H9 (cell line): ENCODE measurements at regions not wholly inside any gene's neighbourhood (a gene's known extent, or its start where the extent isn't known, plus 50 kb on each side); places are given as distances from the start of the nearest gene placed in this dataset.

Experiments
- DNase-seq: peaks from one replicate; pipeline ENCODE4 v3.0.0-alpha.2; 2017
- H2AFZ ChIP-seq: one replicate; pipeline ENCODE4 v1.6.1; 2013; ENCODE audit warnings: mild to moderate bottlenecking, low read length, control low read depth, moderate library complexity
- H2AK5ac ChIP-seq: 2 replicates; pipeline ENCODE4 v1.6.1; 2013; ENCODE audit warnings: low read length, control low read depth, mixed read lengths; ENCODE audit not compliant: insufficient read length
- H2BK120ac ChIP-seq: one replicate; pipeline ENCODE4 v1.6.1; 2013; ENCODE audit warnings: low read depth, mild to moderate bottlenecking, low read length, control low read depth, inconsistent platforms; ENCODE audit not compliant: poor library complexity, severe bottlenecking
- H2BK12ac ChIP-seq: 2 replicates; pipeline ENCODE4 v1.6.1; 2013; ENCODE audit warnings: low read length, control low read depth, mixed read lengths, low read depth; ENCODE audit not compliant: insufficient read length
- H2BK15ac ChIP-seq: 2 replicates; pipeline ENCODE4 v1.6.1; 2013; ENCODE audit warnings: low read depth, low read length, control low read depth
- H2BK20ac ChIP-seq: one replicate; pipeline ENCODE4 v1.6.1; 2013; ENCODE audit warnings: low read depth, mild to moderate bottlenecking, low read length, control low read depth, inconsistent platforms; ENCODE audit not compliant: poor library complexity, severe bottlenecking
- H2BK5ac ChIP-seq: 2 replicates; pipeline ENCODE4 v1.6.1; 2013; ENCODE audit warnings: low read length, control low read depth, mixed read lengths; ENCODE audit not compliant: insufficient read length
- H3K14ac ChIP-seq: 2 replicates; pipeline ENCODE4 v1.6.1; 2013; ENCODE audit warnings: low read length, control low read depth; ENCODE audit not compliant: insufficient read depth
- H3K18ac ChIP-seq: 2 replicates; pipeline ENCODE4 v1.6.1; 2013; ENCODE audit warnings: low read depth, mild to moderate bottlenecking, mixed read lengths, low read length, control low read depth; ENCODE audit not compliant: insufficient read length
- H3K23ac ChIP-seq: 2 replicates; pipeline ENCODE4 v1.6.1; 2013; ENCODE audit warnings: low read length, control low read depth, mixed read lengths, low read depth; ENCODE audit not compliant: insufficient read length
- H3K23me2 ChIP-seq: 2 replicates; pipeline ENCODE4 v1.6.1; 2013; ENCODE audit warnings: low read depth, mild to moderate bottlenecking, mixed read lengths, low read length, control low read depth; ENCODE audit not compliant: insufficient read length, poor library complexity, severe bottlenecking
- H3K27ac ChIP-seq: 2 replicates; pipeline ENCODE4 v1.5.1; 2013; ENCODE audit warnings: low read length, control low read depth, mixed read lengths, low read depth; ENCODE audit not compliant: insufficient read length
- H3K27me3 ChIP-seq: 2 replicates; pipeline ENCODE4 v1.6.1; 2013; ENCODE audit warnings: low read length, control low read depth, inconsistent platforms; ENCODE audit not compliant: insufficient read depth
- H3K4ac ChIP-seq: 2 replicates; pipeline ENCODE4 v1.6.1; 2013; ENCODE audit warnings: low read depth, mild to moderate bottlenecking, control low read depth, inconsistent platforms, low read length, moderate library complexity
- H3K4me1 ChIP-seq: 2 replicates; pipeline ENCODE4 v1.6.1; 2013; ENCODE audit warnings: low read length, control low read depth, inconsistent platforms; ENCODE audit not compliant: insufficient read depth
- H3K4me2 ChIP-seq: 2 replicates; pipeline ENCODE4 v1.6.1; 2013; ENCODE audit warnings: low read length, control low read depth, mixed read lengths; ENCODE audit not compliant: insufficient read length, insufficient read depth
- H3K56ac ChIP-seq: 2 replicates; pipeline ENCODE4 v1.6.1; 2013; ENCODE audit warnings: low read depth, mild to moderate bottlenecking, mixed read lengths, low read length, control low read depth; ENCODE audit not compliant: insufficient read length
- H3K79me1 ChIP-seq: 2 replicates; pipeline ENCODE4 v1.6.1; 2013; ENCODE audit warnings: low read depth, mild to moderate bottlenecking, moderate library complexity, low read length, control low read depth, inconsistent platforms; ENCODE audit not compliant: insufficient read depth, poor library complexity, severe bottlenecking
- H3K79me2 ChIP-seq: 2 replicates; pipeline ENCODE4 v1.6.1; 2013; ENCODE audit warnings: low read length, control low read depth, inconsistent platforms; ENCODE audit not compliant: insufficient read depth
- H3K9ac ChIP-seq: 2 replicates; pipeline ENCODE4 v1.6.1; 2013; ENCODE audit warnings: low read length, control low read depth, mixed read lengths; ENCODE audit not compliant: insufficient read length; ENCODE audit errors: extremely low read depth
- H3K9me3 ChIP-seq: one replicate; pipeline ENCODE4 v1.6.1; 2013; ENCODE audit warnings: low read depth, low read length, inconsistent platforms; ENCODE audit not compliant: control insufficient read depth
- H3T11ph ChIP-seq: one replicate; pipeline ENCODE4 v1.6.1; 2013; ENCODE audit warnings: mild to moderate bottlenecking, low read length, control low read depth, inconsistent platforms
- H4K20me1 ChIP-seq: one replicate; pipeline ENCODE4 v1.6.1; 2013; ENCODE audit not compliant: control insufficient read depth, insufficient read length, insufficient read depth
- H4K5ac ChIP-seq: 2 replicates; pipeline ENCODE4 v1.6.1; 2013; ENCODE audit warnings: low read depth, mild to moderate bottlenecking, mixed read lengths, low read length, control low read depth; ENCODE audit not compliant: insufficient read length
- H4K8ac ChIP-seq: replicated peaks from 2 replicates; pipeline ENCODE4 v1.6.1; 2013; ENCODE audit warnings: low read length, control low read depth, mixed read lengths, low read depth; ENCODE audit not compliant: insufficient read length
- H4K91ac ChIP-seq: 2 replicates; pipeline ENCODE4 v1.6.1; 2013; ENCODE audit warnings: low read depth, mild to moderate bottlenecking, moderate library complexity, mixed read lengths, low read length, control low read depth; ENCODE audit not compliant: insufficient read length
- H3K27ac Mint-ChIP-seq, 3 experiments: 2 replicates in 2 of 3; 3 replicates in 1 of 3; pipeline ENCODE4 v1.8.0; 2020 to 2021; ENCODE audit warnings: mixed read lengths in 3 of 3, mild to moderate bottlenecking in 1 of 3, moderate library complexity in 1 of 3
- H3K27me3 Mint-ChIP-seq: 2 replicates; pipeline ENCODE4 v1.8.0; 2021; ENCODE audit warnings: low read depth, mild to moderate bottlenecking, moderate library complexity, mixed read lengths
- H3K36me3 Mint-ChIP-seq, 3 experiments: 2 replicates in 2 of 3; 3 replicates in 1 of 3; pipeline ENCODE4 v1.8.0; 2020 to 2021; ENCODE audit warnings: low read depth in 3 of 3, mixed read lengths in 3 of 3; ENCODE audit not compliant: insufficient read depth in 1 of 3
- H3K4me1 Mint-ChIP-seq, 2 experiments: 2 replicates each; pipeline ENCODE4 v1.8.0; 2020; ENCODE audit warnings: mixed read lengths in 2 of 2
- H3K4me3 Mint-ChIP-seq, 2 experiments: 2 replicates in 1 of 2; 3 replicates in 1 of 2; pipeline ENCODE4 v1.8.0; 2020 to 2021; ENCODE audit warnings: mild to moderate bottlenecking in 2 of 2, mixed read lengths in 2 of 2, moderate library complexity in 1 of 2
- H3K9me3 Mint-ChIP-seq, 2 experiments: 2 replicates in 1 of 2; 3 replicates in 1 of 2; pipeline ENCODE4 v1.8.0; 2020; ENCODE audit warnings: mild to moderate bottlenecking in 2 of 2, mixed read lengths in 2 of 2, moderate library complexity in 1 of 2
- CTCF ChIP-seq: fragments of 200-600 bp; sonication (generic); conservative IDR thresholded peaks from 3 replicates; pipeline ENCODE4 v1.8.0; 2021; ENCODE audit warnings: antibody characterized with exemption, mild to moderate bottlenecking
- WGBS: extraction: QIAGEN DNeasy Blood & Tissue Kit; methylation state at CpG from one replicate; pipeline ENCODE4 v1.1.7; 2013; ENCODE audit warnings: missing lambda C conversion rate, low lambda C conversion rate, mixed read lengths; ENCODE audit not compliant: insufficient read length; ENCODE audit errors: extremely low coverage; 5-methylcytosine and 5-hydroxymethylcytosine counted together

- Histone ChIP-seq H2BK5ac (no peak overlapping the region), H4K8ac (no peak overlapping the region), H2BK12ac (no peak overlapping the region), H4K20me1 (no peaks in the 10 kb centered on the region), H3K4me1 (no peaks in the 10 kb centered on the region), H2AFZ (no peak overlapping the region), H2BK120ac (no peak overlapping the region), H3K56ac (no peak overlapping the region), H3K9me3 (no peaks in the 10 kb centered on the region), H3K27ac (no peak overlapping the region), H2AK5ac (no peak overlapping the region), H3K79me2 (no peaks in the 10 kb centered on the region), H4K91ac (no peak overlapping the region), H3K79me1 (no peaks in the 10 kb centered on the region), H3K23me2 (no peaks in the 10 kb centered on the region), H2BK20ac (no peak overlapping the region), H3K14ac (no peak overlapping the region), H4K5ac (no peak overlapping the region), H3K4ac (no peak overlapping the region), H3K27me3 (no peaks in the 10 kb centered on the region), H3K23ac (no peak overlapping the region), H3K4me2 (no peak overlapping the region), H2BK15ac (no peak overlapping the region), H3T11ph (no peak overlapping the region), H3K9ac (no peak overlapping the region), H3K18ac (no peak overlapping the region)
- Mint-ChIP-seq H3K4me1 (no peaks in the 10 kb centered on the region; a peak in 1 of 4 replicates), H3K27me3 (no peaks in the 10 kb centered on the region), H3K36me3 (peaks cover 0 to 3% (median 0%) of the 10 kb centered on the region in 3 experiments; a peak in 1 of 7 replicates), H3K27ac (no peak overlapping the region), H3K4me3 (no peak overlapping the region), H3K9me3 (peaks cover 0 to 4% of the 10 kb centered on the region in 2 experiments; a peak in 2 of 5 replicates)
- no peak for TF ChIP-seq CTCF
- WGBS, result no CpG with 5 or more reads among the region's 12 CpGs
- DNase-seq, result no peak
Measured at GRCh38 chr19:32010071-32010470, 335.3 kb upstream of the ZNF507 start.
